Keratinocyte (primary cell): ENCODE measurements at regions not wholly inside any gene's neighbourhood (a gene's known extent, or its start where the extent isn't known, plus 50 kb on each side); places are given as distances from the start of the nearest gene placed in this dataset.

Experiments
- EZH2 ChIP-seq: IDR thresholded peaks from one replicate; pipeline ENCODE4 v1.6.1; 2012; ENCODE audit warnings: inconsistent platforms, mild to moderate bottlenecking, low read length, moderate library complexity
- TF ChIP-seq, protein P1 (sequence below), 3 experiments: IDR thresholded peaks in 1 of 3; conservative IDR thresholded peaks in 1 of 3; optimal IDR thresholded peaks in 1 of 3; 2 replicates in 2 of 3; 3 replicates in 1 of 3; pipeline versions ENCODE3 to v1.5.1; 2011; ENCODE audit warnings: low read length in 3 of 3, mild to moderate bottlenecking in 3 of 3, moderate library complexity in 2 of 3, control low read depth in 1 of 3, inconsistent platforms in 1 of 3; ENCODE audit not compliant: insufficient read depth in 2 of 3; ENCODE audit errors: extremely low read depth in 1 of 3

DNA sequence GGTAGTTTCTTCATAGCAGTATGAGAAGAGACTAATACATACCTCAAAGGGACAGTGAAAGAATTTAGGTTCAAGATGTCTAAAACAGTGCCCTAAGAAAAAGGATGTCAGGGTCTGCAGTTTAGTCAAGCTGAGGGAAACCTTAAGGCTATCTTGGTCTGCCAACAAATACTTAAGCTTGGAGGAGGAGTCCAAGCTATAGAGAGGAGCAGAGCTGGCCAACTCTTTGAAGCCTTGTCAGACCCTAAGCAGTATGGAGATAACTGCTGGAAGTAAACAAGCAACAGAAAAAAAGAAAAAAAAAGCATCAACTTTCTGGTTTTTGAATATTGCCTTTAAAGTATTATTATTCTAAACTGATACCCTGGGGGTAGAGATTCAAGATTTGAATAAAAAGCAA is 1518.1 kb downstream of the GRIK2 start:
- TF ChIP-seq, protein P1, sequence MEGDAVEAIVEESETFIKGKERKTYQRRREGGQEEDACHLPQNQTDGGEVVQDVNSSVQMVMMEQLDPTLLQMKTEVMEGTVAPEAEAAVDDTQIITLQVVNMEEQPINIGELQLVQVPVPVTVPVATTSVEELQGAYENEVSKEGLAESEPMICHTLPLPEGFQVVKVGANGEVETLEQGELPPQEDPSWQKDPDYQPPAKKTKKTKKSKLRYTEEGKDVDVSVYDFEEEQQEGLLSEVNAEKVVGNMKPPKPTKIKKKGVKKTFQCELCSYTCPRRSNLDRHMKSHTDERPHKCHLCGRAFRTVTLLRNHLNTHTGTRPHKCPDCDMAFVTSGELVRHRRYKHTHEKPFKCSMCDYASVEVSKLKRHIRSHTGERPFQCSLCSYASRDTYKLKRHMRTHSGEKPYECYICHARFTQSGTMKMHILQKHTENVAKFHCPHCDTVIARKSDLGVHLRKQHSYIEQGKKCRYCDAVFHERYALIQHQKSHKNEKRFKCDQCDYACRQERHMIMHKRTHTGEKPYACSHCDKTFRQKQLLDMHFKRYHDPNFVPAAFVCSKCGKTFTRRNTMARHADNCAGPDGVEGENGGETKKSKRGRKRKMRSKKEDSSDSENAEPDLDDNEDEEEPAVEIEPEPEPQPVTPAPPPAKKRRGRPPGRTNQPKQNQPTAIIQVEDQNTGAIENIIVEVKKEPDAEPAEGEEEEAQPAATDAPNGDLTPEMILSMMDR (optimal IDR thresholded peaks at IDR 0.05 in 1 of 3, IDR thresholded peaks at IDR 0.05 in 1 of 3, conservative IDR thresholded peaks at IDR 0.05 in 1 of 3; ENCODE audit: extremely low read depth in 1 of 3, insufficient read depth in 2 of 3, low read length in 3 of 3) = no peak
- no peak for TF ChIP-seq EZH2
